ENCODE measurements at regions not wholly inside any gene's neighbourhood (a gene's known extent, or its start where the extent isn't known, plus 50 kb on each side); places are given as distances from the start of the nearest gene placed in this dataset.
"Not testable (repeated sequence)": the region's sequence is repeated elsewhere in the genome, so short reads cannot be mapped to it uniquely, and the experiment has no call there.

DNA sequence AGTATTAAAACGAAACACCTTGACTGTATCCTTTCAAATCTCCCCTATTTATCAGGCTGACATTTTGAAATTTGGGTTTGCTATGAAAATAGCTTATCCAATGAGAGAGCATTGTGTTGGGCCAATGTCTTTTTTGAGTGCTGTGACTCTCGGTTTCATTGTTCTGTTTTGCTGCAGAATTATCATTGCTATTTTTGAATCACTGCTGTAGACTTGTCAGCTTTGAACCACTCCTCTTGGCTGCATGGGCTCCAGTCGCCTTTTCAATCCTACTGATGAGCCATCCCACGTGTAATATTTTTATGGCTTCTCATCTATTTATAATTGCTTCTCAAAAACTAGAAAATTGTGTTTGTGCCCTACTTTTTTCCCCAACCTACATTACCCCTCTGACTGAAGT is 322.8 kb downstream of the LNPK start:
- no peak for DNase-seq

DNA sequence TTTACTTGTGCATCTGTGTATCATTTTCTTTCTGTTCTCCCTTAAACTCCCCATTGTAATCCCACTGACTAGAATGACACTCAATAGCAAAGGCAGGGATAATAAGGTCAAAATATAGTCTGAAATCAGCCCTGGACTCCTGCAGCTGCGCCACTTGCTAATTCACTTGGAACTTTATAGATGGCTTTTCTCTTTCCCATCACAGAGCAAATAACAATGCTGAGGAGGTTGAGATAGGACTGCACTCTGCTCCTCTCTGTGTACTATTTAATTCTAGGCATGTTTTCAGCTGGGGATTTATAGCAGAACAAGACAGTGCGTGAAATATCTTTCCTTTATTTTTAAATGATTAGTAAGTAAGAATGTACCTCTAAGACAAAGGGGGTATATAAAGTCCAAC is 324.2 kb downstream of the LNPK start:
- no peak for DNase-seq

DNA sequence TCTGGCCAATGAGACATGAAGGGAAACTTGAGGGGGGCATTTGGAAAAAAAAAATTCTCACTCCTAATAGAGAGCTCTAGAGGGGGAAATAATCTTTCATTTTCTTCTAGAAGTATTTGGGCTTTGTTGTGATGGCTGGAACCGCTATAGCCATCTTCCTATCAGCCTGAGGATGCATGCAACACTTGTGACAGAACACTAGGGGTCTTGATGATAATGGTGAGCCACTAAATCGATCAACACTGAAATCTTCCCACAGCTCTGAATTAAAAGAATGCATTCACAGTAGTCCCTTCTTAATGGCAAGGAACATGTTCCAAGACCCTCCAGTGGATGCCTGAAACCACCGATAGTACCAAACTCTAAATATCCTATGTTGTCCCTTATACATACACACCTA is 325.3 kb downstream of the LNPK start:
- DNase-seq = no peak

DNA sequence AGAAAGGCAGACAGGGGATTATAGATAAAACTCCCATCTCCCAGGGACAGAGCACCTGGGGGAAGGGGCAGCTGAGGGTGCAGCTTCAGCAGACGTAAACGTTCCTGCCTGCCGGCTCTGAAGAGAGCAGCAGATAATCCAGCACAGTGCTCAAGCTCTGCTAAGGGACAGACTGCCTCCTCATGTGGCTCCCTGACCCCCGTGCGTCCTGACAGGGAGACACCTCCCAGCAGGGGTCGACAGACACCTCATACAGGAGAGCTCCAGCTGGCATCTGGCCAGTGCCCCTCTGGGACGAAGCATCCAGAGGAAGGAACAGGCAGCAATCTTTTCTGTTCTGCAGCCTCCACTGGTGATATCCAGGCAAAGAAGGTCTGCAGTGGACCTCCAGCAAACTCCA is 333.3 kb downstream of the LNPK start:
- DNase-seq = not testable (repeated sequence)

DNA sequence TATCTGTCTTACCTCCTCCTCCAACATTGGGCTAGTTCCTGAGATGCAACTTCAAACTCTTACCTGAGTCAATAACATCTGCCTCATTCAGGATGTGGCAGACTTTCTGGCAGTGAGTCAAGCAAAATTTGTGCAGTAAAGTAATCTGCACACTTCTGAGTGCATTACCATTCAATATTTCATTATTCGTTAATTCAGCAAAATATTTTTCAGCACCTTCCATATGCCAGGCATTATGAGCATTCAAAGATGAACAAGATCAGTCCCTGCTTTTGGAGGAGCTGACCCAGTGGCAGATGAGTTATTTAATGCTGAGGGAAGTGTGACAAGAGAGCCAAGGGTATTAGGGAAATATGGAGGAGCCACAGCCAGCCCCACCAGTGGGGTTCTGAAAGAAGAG is 339.7 kb downstream of the LNPK start:
- no peak for DNase-seq

DNA sequence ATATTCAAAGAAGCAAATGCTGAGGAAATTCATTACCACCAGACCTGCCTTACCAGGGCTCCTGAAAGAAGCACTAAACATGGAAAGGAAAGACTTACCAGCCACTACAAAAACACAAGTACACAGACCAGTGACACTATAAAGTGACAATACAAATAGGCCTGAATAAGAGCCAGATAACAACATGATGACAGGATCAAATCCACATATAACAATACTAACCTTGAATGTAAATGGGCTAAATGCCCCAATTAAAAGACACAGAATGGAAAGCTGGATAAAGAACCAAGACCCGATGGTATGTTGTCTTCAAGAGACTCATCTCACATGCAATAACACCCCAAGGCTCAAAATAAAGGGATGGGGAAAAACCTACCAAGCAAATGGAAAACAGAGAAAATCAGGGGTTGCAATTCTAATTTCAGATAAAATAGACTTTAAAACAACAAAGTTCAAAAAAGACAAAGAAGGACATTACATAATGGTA is 353.4 kb downstream of the LNPK start:
- DNase-seq = no peak

DNA sequence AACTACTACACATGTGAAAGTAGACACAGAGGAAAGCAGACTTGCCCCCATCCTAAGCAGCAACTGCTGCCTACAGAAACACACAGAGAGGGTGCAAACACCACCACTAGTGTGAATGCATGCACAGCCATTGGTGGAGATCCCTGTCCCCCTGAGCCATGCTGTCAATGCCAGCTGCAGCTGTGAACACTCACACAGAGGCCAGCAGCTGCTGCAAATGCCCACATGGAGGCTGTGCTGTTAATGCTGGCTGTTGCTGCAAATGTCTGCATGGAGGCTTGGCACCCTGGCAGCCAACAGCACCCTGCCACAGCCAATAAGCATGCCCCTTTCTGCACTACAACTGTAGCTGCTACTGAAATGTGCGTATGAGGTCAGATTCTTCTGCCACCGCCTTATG is 355.0 kb downstream of the LNPK start:
- DNase-seq = no peak

DNA sequence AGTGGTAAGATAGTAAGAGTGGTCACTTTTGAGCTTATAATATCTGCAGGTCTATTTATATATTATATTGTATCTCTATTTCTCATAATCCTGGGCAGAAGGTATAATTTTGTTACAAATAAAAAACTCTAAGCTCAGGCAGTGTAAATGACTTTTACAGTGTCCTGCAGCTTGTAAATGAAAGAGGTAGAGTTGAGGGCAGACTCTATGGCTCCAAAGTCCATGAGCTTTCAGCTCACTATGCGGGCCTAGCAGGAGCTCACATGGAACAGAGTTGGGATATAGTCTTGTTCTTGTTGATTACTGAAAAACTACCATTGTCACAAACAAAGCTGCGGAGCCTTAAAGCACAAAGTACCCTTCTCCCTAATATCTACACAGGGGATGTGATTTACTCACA is 361.4 kb downstream of the LNPK start:
- DNase-seq = no peak

DNA sequence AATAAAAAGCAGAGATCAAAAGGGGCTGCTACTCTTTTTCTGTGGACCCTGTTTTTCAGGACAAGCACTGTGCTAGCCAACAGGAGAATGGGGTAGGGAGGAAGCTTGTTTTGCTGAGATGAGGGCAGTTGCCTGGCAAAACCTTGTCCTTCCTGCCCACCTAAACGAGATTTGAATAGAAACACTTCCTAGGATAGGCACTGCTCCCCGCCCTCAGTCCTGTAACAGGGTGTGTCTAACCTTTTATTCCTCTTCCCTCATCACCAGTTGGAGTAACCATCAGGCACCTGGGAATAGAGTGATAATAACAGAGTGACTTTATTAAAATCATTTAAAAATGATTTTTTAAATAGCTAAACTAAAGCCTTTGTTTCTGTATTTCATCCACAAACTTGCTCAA is 368.8 kb downstream of the LNPK start:
- DNase-seq = no peak

DNA sequence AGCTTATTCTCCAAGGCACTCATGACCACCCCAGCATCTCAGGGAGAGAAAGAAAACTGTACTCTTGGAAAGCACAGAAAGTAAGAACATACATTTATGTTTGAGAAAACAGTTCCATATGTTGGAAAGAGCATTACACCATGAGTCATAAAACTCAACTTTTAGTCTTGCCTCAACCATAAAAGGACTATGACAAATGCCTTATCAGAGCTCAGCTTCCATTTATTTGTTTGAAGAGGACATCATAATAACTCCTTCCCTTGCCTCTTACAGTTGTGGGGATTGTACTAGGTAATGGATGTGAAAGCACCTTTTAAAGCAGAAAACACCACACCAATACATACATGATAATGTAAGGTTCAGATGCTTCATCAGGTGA is 370.8 kb downstream of the LNPK start:
- DNase-seq = no peak

DNA sequence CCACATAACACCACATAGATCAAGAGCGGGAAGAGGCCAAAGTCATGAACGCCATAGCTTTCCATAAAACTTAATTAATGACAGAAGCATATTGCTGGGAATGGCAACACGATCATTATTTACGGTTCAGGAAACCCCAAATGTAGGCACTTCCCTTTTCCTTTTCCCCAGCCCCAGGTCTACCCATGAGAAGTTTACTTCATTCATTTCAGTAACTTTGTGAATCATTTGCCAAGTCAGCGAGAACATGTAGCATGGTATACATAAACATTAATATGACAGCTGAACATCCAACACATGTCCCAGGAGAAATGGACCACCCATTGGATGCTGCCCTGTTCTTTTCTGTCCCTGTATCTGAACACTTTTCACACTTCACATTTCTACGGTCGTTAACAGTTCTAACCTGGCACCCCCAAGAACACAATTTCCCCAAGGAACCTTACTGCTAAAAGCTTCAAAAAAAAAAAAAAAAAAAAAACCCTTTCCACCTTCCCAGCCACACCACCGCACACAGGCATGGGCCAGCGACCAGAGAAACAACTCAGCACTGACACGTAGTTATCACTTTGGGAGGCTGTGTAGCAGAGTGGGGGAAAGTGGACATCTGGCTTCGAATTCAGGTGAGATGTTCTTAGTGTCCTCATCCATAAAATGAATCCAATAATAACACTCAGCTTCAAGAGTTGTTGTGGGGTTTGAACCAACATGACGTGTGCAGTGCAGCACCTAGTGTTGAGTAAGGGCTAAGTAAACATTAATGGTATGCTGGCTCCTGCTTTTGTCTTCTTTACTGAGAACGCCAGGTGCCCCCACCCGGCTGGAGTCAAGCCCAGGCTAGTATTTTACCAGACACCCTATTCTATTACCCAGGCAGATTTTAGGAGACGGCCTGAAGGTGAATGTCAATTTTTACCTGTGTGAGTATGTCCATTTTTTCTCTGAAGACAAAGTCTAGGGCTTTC is 371.5 kb downstream of the LNPK start:
- DNase-seq = no peak

DNA sequence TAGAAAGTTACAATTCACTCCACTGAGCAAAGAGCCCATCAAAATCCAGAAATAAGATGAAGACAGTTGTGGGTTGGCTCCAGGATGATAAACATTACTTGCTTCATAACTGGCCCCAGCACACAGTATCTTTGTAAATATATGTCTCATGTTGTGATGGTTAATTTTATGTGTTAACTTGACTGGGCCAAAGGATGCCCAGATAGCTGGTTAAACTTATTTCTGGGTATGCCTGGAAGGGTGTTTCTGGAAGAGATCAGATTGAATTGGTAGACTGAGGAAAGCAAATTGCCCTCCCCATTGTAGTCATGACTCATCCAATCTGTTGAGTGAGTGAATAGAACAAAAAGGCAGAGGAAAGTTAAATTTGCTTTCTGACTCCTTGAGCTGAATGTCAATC is 373.8 kb downstream of the LNPK start:
- no peak for DNase-seq

DNA sequence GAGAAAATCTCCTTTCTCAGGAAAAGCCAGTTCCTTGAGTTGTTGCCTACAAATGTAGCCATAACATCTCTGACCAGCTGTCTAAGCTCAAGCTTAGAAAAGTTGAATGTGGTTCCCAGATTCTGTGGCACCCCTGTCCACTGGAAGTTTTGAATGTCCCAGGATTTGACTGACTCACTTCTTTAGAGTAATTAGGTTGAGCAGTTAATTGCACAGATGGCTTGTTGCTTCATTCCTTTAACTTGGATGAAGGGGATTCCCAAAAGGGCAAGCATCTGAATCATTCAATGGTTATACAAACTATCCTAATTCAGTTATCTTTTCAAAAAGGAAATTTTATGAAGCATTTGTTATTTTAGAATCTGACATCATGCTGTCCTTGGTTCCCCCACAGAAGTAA is 374.7 kb downstream of the LNPK start:
- DNase-seq = no peak

DNA sequence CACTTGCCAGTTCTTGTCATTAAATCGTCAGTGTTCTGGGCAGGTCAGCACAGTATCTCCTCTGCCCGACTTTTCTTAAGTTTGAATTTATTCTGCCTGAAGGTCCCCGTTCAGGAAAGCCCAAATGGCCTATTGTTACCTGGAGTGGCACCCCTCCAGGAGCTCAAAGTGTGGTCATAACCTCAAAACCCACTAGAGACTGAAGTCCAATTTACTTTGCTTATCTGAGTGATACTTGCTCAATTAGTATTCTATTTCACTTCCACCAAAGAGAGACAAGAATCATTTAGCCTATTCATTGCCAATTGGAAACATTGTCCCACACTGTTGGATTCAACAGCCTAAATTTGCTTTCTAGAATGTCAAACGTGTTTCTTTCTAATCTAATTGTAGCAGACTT is 375.3 kb downstream of the LNPK start:
- DNase-seq = no peak

DNA sequence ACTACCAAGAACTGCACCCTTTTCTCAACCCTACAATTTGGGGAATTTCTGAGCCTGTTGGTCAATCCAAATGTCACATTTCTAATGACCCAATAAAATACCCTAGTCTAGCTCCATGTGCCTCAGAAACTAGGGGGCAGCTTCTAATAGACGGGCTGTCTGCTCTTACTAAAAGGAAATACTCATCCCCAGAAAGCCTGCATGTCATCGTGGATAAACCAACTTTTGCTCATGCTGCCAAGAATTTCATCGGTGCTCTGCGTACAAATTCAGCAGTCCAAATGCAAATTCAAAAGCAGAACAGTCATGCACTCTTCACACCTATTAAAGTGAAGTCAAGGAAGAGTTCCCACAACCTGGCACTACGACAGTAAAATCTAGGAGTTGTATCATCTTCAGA is 377.3 kb downstream of the LNPK start:
- DNase-seq = no peak

DNA sequence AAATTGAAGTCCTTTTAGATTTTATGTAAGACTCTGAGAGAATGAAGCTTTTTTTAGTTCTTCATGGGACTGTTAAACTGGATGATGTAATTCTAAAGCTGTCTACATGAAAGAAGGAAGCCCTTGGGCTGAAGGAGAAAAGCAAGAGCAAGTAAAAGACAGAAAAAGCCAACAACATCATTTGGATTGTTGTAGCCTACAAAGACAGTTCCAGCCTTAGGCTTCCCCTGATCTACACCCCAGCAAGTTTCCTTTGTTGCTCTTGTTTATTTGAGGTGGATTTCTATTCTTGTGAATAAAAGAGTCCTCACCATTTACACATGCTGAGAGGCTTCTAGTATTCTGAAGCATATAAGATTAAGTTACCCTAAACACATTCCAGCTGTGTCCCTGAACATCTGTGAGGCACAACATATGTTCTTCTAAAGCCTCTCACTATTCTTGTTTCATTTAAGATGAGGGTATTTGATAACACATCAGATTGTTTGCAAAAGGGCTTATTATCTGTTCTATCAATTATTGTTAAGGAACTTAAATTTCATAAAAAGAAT is 377.8 kb downstream of the LNPK start:
- no peak for DNase-seq

DNA sequence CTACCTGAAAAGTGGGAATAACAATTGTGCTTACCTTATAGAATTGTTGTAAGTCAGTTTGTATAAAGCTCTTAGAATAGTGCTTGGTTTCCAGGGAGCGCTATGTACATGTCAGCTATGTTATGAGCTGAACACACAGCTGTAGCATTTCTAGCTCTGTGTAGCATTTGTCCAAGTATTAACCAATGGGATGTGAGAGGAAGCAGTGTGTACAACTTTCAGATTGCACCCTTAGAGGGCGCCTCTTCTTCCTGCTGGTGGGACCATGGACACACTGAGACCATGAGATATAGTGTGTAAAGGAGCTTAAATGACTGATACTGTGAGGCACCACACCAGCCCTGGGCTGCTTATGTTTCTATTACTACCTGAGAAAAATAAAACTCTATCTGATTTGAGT is 380.2 kb downstream of the LNPK start:
- DNase-seq = no peak

DNA sequence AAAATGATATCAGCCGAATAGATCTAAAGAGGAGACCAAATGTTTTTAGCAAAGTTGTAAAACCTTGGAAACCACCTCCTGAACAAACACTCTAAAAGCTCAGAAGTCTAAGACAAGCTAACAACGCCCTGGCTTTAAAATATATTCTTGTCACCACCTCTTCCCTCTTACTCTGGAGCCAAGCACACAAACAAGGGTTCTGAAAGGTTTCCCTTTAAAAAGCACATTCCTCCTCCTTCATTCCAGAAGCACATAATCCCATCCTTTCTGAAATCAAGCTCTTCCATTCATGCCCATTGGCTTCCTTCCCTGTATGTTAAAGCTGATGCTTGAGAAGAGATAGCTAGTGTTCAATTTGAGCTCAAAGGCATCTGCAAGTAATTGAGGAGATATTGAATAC is 382.0 kb downstream of the LNPK start:
- no peak for DNase-seq

DNA sequence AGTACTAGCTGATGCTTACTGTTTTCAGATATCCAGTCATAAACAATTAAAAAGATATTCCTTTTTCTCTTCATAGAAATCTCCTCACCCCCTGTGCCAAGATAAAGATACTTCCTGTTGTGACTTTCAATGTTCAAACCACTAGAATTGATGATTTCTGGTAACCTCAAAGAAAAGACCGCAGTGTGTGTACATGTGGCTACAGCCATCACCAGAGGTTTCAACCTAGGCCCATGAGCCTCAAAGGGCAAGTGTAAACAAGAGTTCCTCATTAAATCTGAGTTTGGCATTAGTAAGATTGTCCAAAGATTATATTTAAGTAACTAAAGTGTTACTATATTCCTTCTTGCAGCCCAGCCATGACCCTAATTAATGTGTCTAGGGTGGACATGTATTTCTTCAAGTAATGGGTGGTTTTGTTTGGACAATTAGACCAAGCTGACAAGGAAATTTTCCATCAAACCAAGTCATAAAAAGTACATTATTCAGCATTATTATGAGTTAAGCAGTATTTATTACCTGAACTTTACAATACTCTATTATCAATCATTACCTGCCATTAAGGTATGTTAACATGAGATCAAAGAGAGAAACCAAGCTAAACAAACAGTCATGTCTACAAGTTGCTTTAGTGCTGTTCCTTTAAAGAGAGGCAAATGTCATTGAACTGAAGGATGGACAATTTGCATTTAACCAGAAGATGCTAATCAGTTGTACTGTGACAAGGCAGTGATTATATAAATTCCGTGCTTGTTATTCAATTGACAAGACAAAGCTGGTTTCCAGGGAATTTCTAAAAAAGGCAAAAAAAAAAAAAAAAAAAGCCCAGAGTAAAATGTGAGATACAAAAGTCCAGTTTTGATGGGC is 382.7 kb downstream of the LNPK start:
- no peak for DNase-seq

DNA sequence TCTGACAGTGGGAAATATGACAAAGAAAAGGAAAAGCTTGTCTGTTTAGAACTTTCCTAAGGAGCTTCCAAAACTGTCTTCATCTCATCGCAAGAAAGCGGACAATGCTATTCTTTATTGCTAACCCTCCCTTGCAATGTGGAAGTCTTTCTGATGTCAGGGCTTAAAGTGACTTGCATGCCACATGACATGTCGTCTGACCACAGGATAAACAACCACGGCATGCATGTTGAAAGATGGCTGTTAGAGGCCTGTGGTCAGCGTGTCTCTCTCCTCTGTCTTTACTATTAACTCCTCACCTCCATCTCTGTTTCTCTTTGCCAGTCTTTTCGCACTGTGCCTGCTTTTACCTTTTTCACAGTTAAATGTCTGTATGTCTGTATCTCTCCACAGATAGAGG is 389.8 kb downstream of the LNPK start:
- DNase-seq = no peak

DNA sequence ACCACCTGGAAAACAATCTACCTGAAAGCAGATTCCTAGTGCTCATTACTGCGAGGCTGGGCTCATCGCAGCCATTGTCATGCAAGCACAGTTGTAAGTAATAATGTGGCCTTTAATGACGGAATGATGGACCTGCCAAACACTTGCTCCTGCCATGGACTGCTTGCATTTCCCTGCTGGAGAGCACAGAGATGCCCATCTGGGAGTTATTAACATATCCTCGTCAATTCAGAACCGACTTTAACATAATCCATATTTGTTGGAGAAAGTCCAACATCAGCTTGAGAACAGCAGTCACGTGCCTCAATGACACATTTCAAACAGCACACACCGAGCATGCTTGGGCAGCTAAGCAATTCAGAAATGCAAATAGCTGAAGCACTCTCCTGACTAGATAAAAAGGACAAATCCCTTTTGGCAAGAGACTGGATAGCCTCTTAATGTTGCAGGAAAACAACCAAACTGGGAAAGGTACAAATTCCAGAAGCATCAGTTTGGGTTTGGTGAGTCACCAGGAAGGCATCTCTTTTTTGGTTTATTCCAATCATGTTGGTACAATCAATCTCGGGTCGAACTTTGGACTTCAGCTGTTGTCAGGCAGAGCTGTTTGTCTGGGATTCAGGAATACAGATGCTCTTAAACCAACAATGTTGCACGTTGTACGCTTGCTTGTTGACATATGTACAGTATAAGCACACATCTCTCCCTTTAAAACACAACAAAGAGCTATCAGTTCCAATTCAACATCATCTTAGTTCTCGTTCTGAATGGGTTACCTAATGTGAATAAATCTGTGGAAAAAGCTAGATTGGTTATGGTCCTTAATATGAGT is 395.8 kb downstream of the LNPK start:
- DNase-seq = no peak

DNA sequence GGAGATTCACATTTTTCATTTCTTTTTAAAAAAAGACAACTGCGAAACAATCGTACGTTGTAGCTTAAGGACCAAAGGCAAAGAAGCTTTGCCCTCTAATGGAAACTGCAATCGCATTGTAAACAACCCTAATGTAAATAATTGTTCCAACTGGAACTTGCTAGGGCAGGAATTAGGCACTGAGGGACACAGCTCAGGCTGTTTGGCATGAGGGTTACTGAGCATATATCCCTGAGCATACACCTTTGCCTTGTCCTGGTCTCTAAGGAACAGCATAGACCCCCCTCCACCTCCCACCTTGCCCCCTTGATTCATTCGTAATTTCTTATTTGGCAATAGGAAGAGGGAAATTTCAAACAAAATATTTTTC is 396.4 kb downstream of the LNPK start:
- DNase-seq = no peak

DNA sequence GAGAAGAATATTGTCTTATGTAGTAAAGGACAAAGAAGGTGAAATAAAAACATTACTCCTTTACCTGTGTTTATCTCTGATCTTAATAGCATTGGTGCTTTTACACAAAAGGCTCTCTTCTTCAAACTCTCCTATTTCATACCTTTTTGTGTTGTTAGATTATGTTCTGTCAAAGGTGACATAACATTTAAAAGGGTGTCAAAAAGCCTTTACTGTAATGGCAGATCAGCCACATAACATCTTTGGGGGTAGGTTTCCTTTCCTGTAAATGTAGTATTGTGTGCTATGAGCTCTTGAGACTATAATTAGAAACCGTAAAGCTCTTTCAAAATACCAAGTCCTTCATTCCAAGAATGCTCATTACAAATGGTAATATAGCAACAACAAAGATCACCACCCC is 400.1 kb downstream of the LNPK start:
- DNase-seq = no peak
